ENCODE measurements at regions not wholly inside any gene's neighbourhood (a gene's known extent, or its start where the extent isn't known, plus 50 kb on each side); places are given as distances from the start of the nearest gene placed in this dataset.

- H3K27ac ChIP-seq, result no peak overlapping the region
- no peaks in the 10 kb centered on the region for H3K27me3 ChIP-seq
- no peak for DNase-seq
- no peak overlapping the region for H3K4me3 ChIP-seq
- H3K36me3 ChIP-seq, result no peaks in the 10 kb centered on the region
- TF ChIP-seq, protein P1, sequence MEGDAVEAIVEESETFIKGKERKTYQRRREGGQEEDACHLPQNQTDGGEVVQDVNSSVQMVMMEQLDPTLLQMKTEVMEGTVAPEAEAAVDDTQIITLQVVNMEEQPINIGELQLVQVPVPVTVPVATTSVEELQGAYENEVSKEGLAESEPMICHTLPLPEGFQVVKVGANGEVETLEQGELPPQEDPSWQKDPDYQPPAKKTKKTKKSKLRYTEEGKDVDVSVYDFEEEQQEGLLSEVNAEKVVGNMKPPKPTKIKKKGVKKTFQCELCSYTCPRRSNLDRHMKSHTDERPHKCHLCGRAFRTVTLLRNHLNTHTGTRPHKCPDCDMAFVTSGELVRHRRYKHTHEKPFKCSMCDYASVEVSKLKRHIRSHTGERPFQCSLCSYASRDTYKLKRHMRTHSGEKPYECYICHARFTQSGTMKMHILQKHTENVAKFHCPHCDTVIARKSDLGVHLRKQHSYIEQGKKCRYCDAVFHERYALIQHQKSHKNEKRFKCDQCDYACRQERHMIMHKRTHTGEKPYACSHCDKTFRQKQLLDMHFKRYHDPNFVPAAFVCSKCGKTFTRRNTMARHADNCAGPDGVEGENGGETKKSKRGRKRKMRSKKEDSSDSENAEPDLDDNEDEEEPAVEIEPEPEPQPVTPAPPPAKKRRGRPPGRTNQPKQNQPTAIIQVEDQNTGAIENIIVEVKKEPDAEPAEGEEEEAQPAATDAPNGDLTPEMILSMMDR (IDR thresholded peaks at IDR 0.05), result no peak
- no peak for TF ChIP-seq POLR2AphosphoS5 (IDR thresholded peaks at IDR 0.05)
- no peaks in the 10 kb centered on the region for H3K9me3 ChIP-seq
- 92 to 96% (median 93%) methylated on average over 4 of the region's 4 CpGs for WGBS, 5 donors
- H3K4me1 ChIP-seq, result no peaks in the 10 kb centered on the region
- intact Hi-C loops (cut with DNase I; ENCODE audit: low total_unique reads), result no loop called here
These were observed 395.0 kb downstream of the ZEB2 start for GRCh38 chr2:144124882-144125281.

- 91 to 97% (median 91%) methylated on average over 4 of the region's 4 CpGs for WGBS, 5 donors
- intact Hi-C loops (cut with DNase I; ENCODE audit: low total_unique reads), result no loop called here
- H3K27me3 ChIP-seq, result no peaks in the 10 kb centered on the region
- no peaks in the 10 kb centered on the region for H3K9me3 ChIP-seq
- no peak for DNase-seq
- no peak overlapping the region for H3K27ac ChIP-seq
- H3K4me3 ChIP-seq, result no peak overlapping the region
- H3K36me3 ChIP-seq, result no peaks in the 10 kb centered on the region
- no peak for TF ChIP-seq POLR2A (IDR thresholded peaks at IDR 0.05)
- TF ChIP-seq POLR2AphosphoS5 (IDR thresholded peaks at IDR 0.05), result no peak
- TF ChIP-seq, protein P1 (IDR thresholded peaks at IDR 0.05), result no peak
- no peak for TF ChIP-seq EP300 (IDR thresholded peaks at IDR 0.05)
- peaks cover 0 to 11% (median 0%) of the 10 kb centered on the region in 4 donors for H3K4me1 ChIP-seq
These were observed 399.4 kb downstream of the ZEB2 start for GRCh38 chr2:144120487-144120886.

GRCh38 chr2:144117086-144117485 lies 402.8 kb downstream of the ZEB2 start:
- no peak overlapping the region for H3K27ac ChIP-seq
- TF ChIP-seq EP300 (IDR thresholded peaks at IDR 0.05) (no peak), POLR2A (IDR thresholded peaks at IDR 0.05) (no peak), POLR2AphosphoS5 (IDR thresholded peaks at IDR 0.05) (no peak)
- TF ChIP-seq, protein P1 (IDR thresholded peaks at IDR 0.05), result no peak
- peaks cover 0 to 11% (median 0%) of the 10 kb centered on the region in 4 donors for H3K4me1 ChIP-seq
- no peaks in the 10 kb centered on the region for H3K36me3 ChIP-seq
- no peak for DNase-seq
- H3K27me3 ChIP-seq, result no peaks in the 10 kb centered on the region
- H3K9me3 ChIP-seq, result no peaks in the 10 kb centered on the region
- 84 to 93% (median 88%) methylated on average over 3 of the region's 3 CpGs for WGBS, 5 donors
- intact Hi-C loops (cut with DNase I; ENCODE audit: low total_unique reads), result no loop called here
- H3K4me3 ChIP-seq, result no peak overlapping the region

DNA sequence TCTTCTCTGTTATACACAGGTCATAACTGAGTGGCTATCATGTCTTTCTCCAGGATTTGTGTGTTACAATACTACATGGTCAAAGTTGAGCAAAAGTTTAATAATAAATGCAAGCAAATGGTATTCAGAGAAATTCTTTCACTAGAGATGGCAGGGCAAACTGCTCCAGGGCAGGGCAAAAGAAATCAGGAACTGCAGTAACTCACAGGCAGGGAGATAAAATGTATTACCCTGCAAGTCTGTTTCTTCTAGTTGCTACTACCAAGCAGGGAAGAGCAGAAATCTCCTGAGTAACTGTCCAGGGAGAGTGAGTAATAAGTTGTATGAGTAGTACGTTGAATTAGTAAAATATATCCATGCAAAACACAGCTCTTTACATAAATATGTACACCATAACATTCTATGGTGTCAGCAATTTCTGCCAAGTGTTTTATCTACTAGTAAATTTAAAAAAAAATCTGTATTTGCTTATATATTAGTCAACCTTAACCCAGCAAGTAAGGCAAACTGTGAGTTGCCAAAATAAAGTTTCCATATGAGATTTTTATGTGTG lies 404.1 kb downstream of the ZEB2 start:
- Histone ChIP-seq H3K27me3 (no peaks in the 10 kb centered on the region), H3K36me3 (no peaks in the 10 kb centered on the region), H3K4me3 (no peak overlapping the region), H3K9me3 (no peaks in the 10 kb centered on the region), H3K4me1 (peaks cover 0 to 11% (median 0%) of the 10 kb centered on the region in 4 donors), H3K27ac (no peak overlapping the region)
- intact Hi-C loops (cut with DNase I; ENCODE audit: low total_unique reads), result no loop called here
- TF ChIP-seq POLR2AphosphoS5 (IDR thresholded peaks at IDR 0.05) (no peak), POLR2A (IDR thresholded peaks at IDR 0.05) (no peak), EP300 (IDR thresholded peaks at IDR 0.05) (no peak)
- TF ChIP-seq, protein P1 (IDR thresholded peaks at IDR 0.05), result no peak
- WGBS, 5 donors, result 29 to 74% (median 36%) methylated on average over 1 of the region's 1 CpG
- peak in 1 of 2 donors; percentile 12 for DNase-seq
